VCaP (cell line): ENCODE measurements at regions not wholly inside any gene's neighbourhood (a gene's known extent, or its start where the extent isn't known, plus 50 kb on each side); places are given as distances from the start of the nearest gene placed in this dataset.

ENCODE experiments used
- H3K27ac ChIP-seq: fragments of 450-650 bp; 2 replicates; pipeline ENCODE4 v1.5.1; 2017
- CTCF ChIP-seq: fragments of 450-650 bp; conservative IDR thresholded peaks from 2 replicates; pipeline ENCODE4 v1.5.1; 2017; ENCODE audit warnings: mild to moderate bottlenecking, moderate library complexity

GRCh38 chr16:66277311-66278070 lies 89.0 kb upstream of the CDH5 start:
- no peak for TF ChIP-seq CTCF
- no peak overlapping the region for H3K27ac ChIP-seq

GRCh38 chr16:66275775-66276428 lies 90.6 kb upstream of the CDH5 start:
- peak; percentile 70 for TF ChIP-seq CTCF
- no peak overlapping the region for H3K27ac ChIP-seq

- H3K27ac ChIP-seq, result no peak overlapping the region
- TF ChIP-seq CTCF, result peak; percentile 66
Observed at GRCh38 chr16:66274335-66275110, 92.0 kb upstream of the CDH5 start.

GRCh38 chr16:66273644-66274334 lies 92.7 kb upstream of the CDH5 start:
- TF ChIP-seq CTCF, result no peak
- H3K27ac ChIP-seq, result no peak overlapping the region

GRCh38 chr16:66273053-66273452 lies 93.4 kb upstream of the CDH5 start:
- no peak overlapping the region for H3K27ac ChIP-seq
- TF ChIP-seq CTCF, result no peak

GRCh38 chr16:66272461-66272860 lies 94.0 kb upstream of the CDH5 start:
- TF ChIP-seq CTCF, result no peak
- no peak overlapping the region for H3K27ac ChIP-seq
